Smooth muscle cell (in vitro differentiated cells): ENCODE measurements at regions not wholly inside any gene's neighbourhood (a gene's known extent, or its start where the extent isn't known, plus 50 kb on each side); places are given as distances from the start of the nearest gene placed in this dataset.

Source experiments
- DNase-seq: peaks from one replicate; lab custom pipeline; 2025; ENCODE audit not compliant: unreplicated experiment; lab: John Stamatoyannopoulos, UW
- H2AFZ ChIP-seq: fragments of 200-600 bp; sonication (generic); 2 replicates; pipeline ENCODE4 v1.6.0; 2016; ENCODE audit warnings: antibody characterized with exemption, low read depth, mild to moderate bottlenecking
- H3F3A ChIP-seq: fragments of 200-600 bp; sonication (generic); 2 replicates; pipeline ENCODE4 v1.6.0; 2017; ENCODE audit warnings: antibody characterized with exemption, low read depth
- H3K27ac ChIP-seq: fragments of 200-600 bp; sonication (generic); 2 replicates; pipeline ENCODE4 v1.5.1; 2016; ENCODE audit warnings: low read depth, mild to moderate bottlenecking
- H3K27me3 ChIP-seq: fragments of 200-600 bp; sonication (generic); 2 replicates; pipeline ENCODE4 v1.6.1; 2016; ENCODE audit warnings: low read depth, mild to moderate bottlenecking
- H3K36me3 ChIP-seq: fragments of 200-600 bp; sonication (generic); 2 replicates; pipeline ENCODE4 v1.5.1; 2016; ENCODE audit warnings: low read depth
- H3K4me1 ChIP-seq: fragments of 200-600 bp; sonication (generic); 2 replicates; pipeline ENCODE4 v1.5.1; 2016; ENCODE audit warnings: low read depth
- H3K4me2 ChIP-seq: fragments of 200-600 bp; sonication (generic); 2 replicates; pipeline ENCODE4 v1.6.0; 2016; ENCODE audit warnings: mild to moderate bottlenecking
- H3K4me3 ChIP-seq: fragments of 200-600 bp; sonication (generic); 2 replicates; pipeline ENCODE4 v1.5.1; 2016; ENCODE audit warnings: mild to moderate bottlenecking
- H3K79me2 ChIP-seq: fragments of 200-600 bp; sonication (generic); 2 replicates; pipeline ENCODE4 v1.6.0; 2016; ENCODE audit warnings: low read depth, mild to moderate bottlenecking
- H3K9ac ChIP-seq: fragments of 200-600 bp; sonication (generic); 2 replicates; pipeline ENCODE4 v1.6.0; 2016; ENCODE audit warnings: low read depth
- H3K9me3 ChIP-seq: fragments of 200-600 bp; sonication (generic); replicated peaks from 2 replicates; pipeline ENCODE4 v1.5.1; 2016; ENCODE audit warnings: low read depth
- H4K20me1 ChIP-seq: fragments of 200-600 bp; sonication (generic); 2 replicates; pipeline ENCODE4 v1.6.0; 2016; ENCODE audit warnings: low read depth
- CTCF ChIP-seq: fragments of 200-600 bp; sonication (generic); IDR thresholded peaks from 2 replicates; pipeline ENCODE4 v1.5.1; 2017; ENCODE audit warnings: borderline replicate concordance, mild to moderate bottlenecking, antibody characterized with exemption; ENCODE audit not compliant: insufficient read depth, poor library complexity, severe bottlenecking
- WGBS: methylation state at CpG from one replicate; pipeline ENCODE4 v1.1.7; 2016; ENCODE audit warnings: low lambda C conversion rate; 5-methylcytosine and 5-hydroxymethylcytosine counted together

GRCh38 chr3:6585360-6585759, 275.6 kb upstream of the GRM7 start:
- Histone ChIP-seq H3K9ac (no peak overlapping the region), H3F3A (no peaks in the 10 kb centered on the region), H3K36me3 (no peaks in the 10 kb centered on the region), H4K20me1 (no peaks in the 10 kb centered on the region), H3K79me2 (no peaks in the 10 kb centered on the region), H3K4me3 (no peak overlapping the region), H3K9me3 (no peaks in the 10 kb centered on the region), H3K4me2 (no peak overlapping the region), H3K4me1 (no peaks in the 10 kb centered on the region), H3K27ac (no peak overlapping the region), H2AFZ (no peak overlapping the region), H3K27me3 (no peaks in the 10 kb centered on the region)
- WGBS: 93% methylated on average over 11 of the region's 11 CpGs
- no peak for DNase-seq
- TF ChIP-seq CTCF: no peak

GRCh38 chr3:6600237-6600636, 260.7 kb upstream of the GRM7 start:
- WGBS: 88% methylated on average over 2 of the region's 2 CpGs
- Histone ChIP-seq H4K20me1 (no peaks in the 10 kb centered on the region), H3K79me2 (no peaks in the 10 kb centered on the region), H3K9ac (no peak overlapping the region), H3K4me1 (no peaks in the 10 kb centered on the region), H3K27me3 (no peaks in the 10 kb centered on the region), H3K27ac (no peak overlapping the region), H2AFZ (no peak overlapping the region), H3K36me3 (no peaks in the 10 kb centered on the region), H3K4me2 (no peak overlapping the region), H3K9me3 (no peaks in the 10 kb centered on the region), H3F3A (no peaks in the 10 kb centered on the region), H3K4me3 (no peak overlapping the region)
- DNase-seq: no peak
- TF ChIP-seq CTCF: no peak

- H3K27me3 ChIP-seq: no peaks in the 10 kb centered on the region
- WGBS: 76% methylated on average over 4 of the region's 4 CpGs
Measured at GRCh38 chr3:6601374-6601773, 259.5 kb upstream of the GRM7 start.

More at GRCh38 chr3:6601374-6601773, 259.5 kb upstream of the GRM7 start:
- Histone ChIP-seq H3K4me2 (no peak overlapping the region), H2AFZ (no peak overlapping the region), H3K36me3 (no peaks in the 10 kb centered on the region), H3K79me2 (no peaks in the 10 kb centered on the region), H3K27ac (no peak overlapping the region), H3K4me1 (no peaks in the 10 kb centered on the region), H3K9me3 (no peaks in the 10 kb centered on the region), H3K9ac (no peak overlapping the region), H3F3A (no peaks in the 10 kb centered on the region), H3K4me3 (no peak overlapping the region), H4K20me1 (no peaks in the 10 kb centered on the region)
- TF ChIP-seq CTCF: no peak
- DNase-seq: no peak
